HEK293 (cell line): ENCODE measurements at regions not wholly inside any gene's neighbourhood (a gene's known extent, or its start where the extent isn't known, plus 50 kb on each side); places are given as distances from the start of the nearest gene placed in this dataset.

Experiments used
- CTCF ChIA-PET: fragments of 350-600 bp; formaldehyde crosslinking; extraction: SDS; loops from one replicate; lab custom pipeline; 2021; ENCODE audit warnings: antibody characterized with exemption; lab: Yijun Ruan, JAX
- POLR2A ChIA-PET: fragments of 300-600 bp; formaldehyde crosslinking; extraction: SDS; loops from one replicate; lab custom pipeline; 2020; ENCODE audit warnings: antibody characterized with exemption, inconsistent platforms; lab: Yijun Ruan, JAX
- H3K27ac ChIP-seq: fragments of 200-500 bp; sonication (Bioruptor generic); 2 replicates; pipeline ENCODE4 v1.5.1; 2014; ENCODE audit warnings: low read depth, low read length, control low read depth, inconsistent platforms; ENCODE audit errors: extremely low read depth
- H3K36me3 ChIP-seq, 2 experiments: fragments of 200-500 bp in 1 of 2; sonication (Bioruptor generic) in 1 of 2; 1 replicate in 1 of 2; 2 replicates in 1 of 2; pipeline ENCODE4 v1.5.1; 2014 to 2017; ENCODE audit warnings: inconsistent platforms in 2 of 2, low read length in 2 of 2; ENCODE audit not compliant: control insufficient read depth in 2 of 2, insufficient read depth in 1 of 2
- H3K4me1 ChIP-seq: fragments of 200-500 bp; sonication (Bioruptor generic); 2 replicates; pipeline ENCODE4 v1.5.1; 2014; ENCODE audit warnings: mild to moderate bottlenecking, low read length, inconsistent platforms; ENCODE audit not compliant: control insufficient read depth, insufficient read depth
- H3K4me3 ChIP-seq: 2 replicates; pipeline ENCODE4 v1.5.1; 2011; ENCODE audit warnings: low read depth, mild to moderate bottlenecking, control low read depth, low read length, moderate library complexity
- H3K9me3 ChIP-seq: fragments of 200-500 bp; sonication (Bioruptor generic); 2 replicates; pipeline ENCODE4 v1.5.1; 2014; ENCODE audit warnings: low read depth, low read length, inconsistent platforms; ENCODE audit not compliant: control insufficient read depth, insufficient read depth
- BCL11A ChIP-seq: fragments of 450-650 bp; formaldehyde crosslinking; IDR thresholded peaks from 2 replicates; pipeline ENCODE4 v1.5.1; 2016; ENCODE audit warnings: low read depth, missing biosample characterization, missing genetic modification characterization
- BCL11B ChIP-seq: fragments of 450-650 bp; formaldehyde crosslinking; IDR thresholded peaks from 2 replicates; pipeline ENCODE4 v1.5.1; 2016; ENCODE audit warnings: low read depth, missing biosample characterization, missing genetic modification characterization
- PATZ1 ChIP-seq: fragments of 450-650 bp; formaldehyde crosslinking; IDR thresholded peaks from 2 replicates; pipeline ENCODE4 v1.5.1; 2016; ENCODE audit warnings: missing biosample characterization, missing genetic modification characterization
- PRDM4 ChIP-seq: fragments of 450-650 bp; formaldehyde crosslinking; IDR thresholded peaks from 2 replicates; pipeline ENCODE4 v1.5.1; 2017; ENCODE audit warnings: missing biosample characterization, missing genetic modification characterization
- RBAK ChIP-seq: fragments of 450-650 bp; formaldehyde crosslinking; IDR thresholded peaks from 2 replicates; pipeline ENCODE4 v1.5.1; 2016; ENCODE audit warnings: missing biosample characterization, missing genetic modification characterization
- SCRT1 ChIP-seq: fragments of 450-650 bp; formaldehyde crosslinking; IDR thresholded peaks from 2 replicates; pipeline ENCODE4 v1.5.1; 2016; ENCODE audit warnings: missing biosample characterization, missing genetic modification characterization, borderline replicate concordance
- TSHZ1 ChIP-seq: fragments of 450-650 bp; formaldehyde crosslinking; IDR thresholded peaks from 2 replicates; pipeline ENCODE4 v1.5.1; 2016; ENCODE audit warnings: missing biosample characterization, missing genetic modification characterization, borderline replicate concordance
- ZBTB11 ChIP-seq: fragments of 450-650 bp; formaldehyde crosslinking; conservative IDR thresholded peaks from 2 replicates; pipeline ENCODE4 v1.5.1; 2016; ENCODE audit warnings: low read depth, missing biosample characterization, missing genetic modification characterization
- ZBTB21 ChIP-seq: fragments of 450-650 bp; formaldehyde crosslinking; IDR thresholded peaks from 2 replicates; pipeline ENCODE4 v1.5.1; 2017; ENCODE audit warnings: missing biosample characterization, missing genetic modification characterization
- ZNF121 ChIP-seq: fragments of 450-650 bp; formaldehyde crosslinking; IDR thresholded peaks from 2 replicates; pipeline ENCODE4 v1.5.1; 2016; ENCODE audit warnings: missing biosample characterization, missing genetic modification characterization
- ZNF155 ChIP-seq: fragments of 450-650 bp; formaldehyde crosslinking; IDR thresholded peaks from 2 replicates; pipeline ENCODE4 v1.5.1; 2016; ENCODE audit warnings: missing biosample characterization, missing genetic modification characterization
- ZNF202 ChIP-seq: fragments of 450-650 bp; formaldehyde crosslinking; IDR thresholded peaks from 2 replicates; pipeline ENCODE4 v1.5.1; 2016; ENCODE audit warnings: missing biosample characterization, missing genetic modification characterization, borderline replicate concordance
- ZNF292 ChIP-seq: fragments of 450-650 bp; formaldehyde crosslinking; IDR thresholded peaks from 2 replicates; pipeline ENCODE4 v1.5.1; 2016; ENCODE audit warnings: low read depth, missing biosample characterization, missing genetic modification characterization, borderline replicate concordance
- ZNF302 ChIP-seq: fragments of 450-650 bp; formaldehyde crosslinking; IDR thresholded peaks from 2 replicates; pipeline ENCODE4 v1.5.1; 2016; ENCODE audit warnings: missing biosample characterization, missing genetic modification characterization, low read depth
- ZNF391 ChIP-seq: fragments of 450-650 bp; formaldehyde crosslinking; IDR thresholded peaks from 2 replicates; pipeline ENCODE4 v1.5.1; 2016; ENCODE audit warnings: low read depth, missing biosample characterization, missing genetic modification characterization, borderline replicate concordance
- ZNF473 ChIP-seq: fragments of 450-650 bp; formaldehyde crosslinking; IDR thresholded peaks from 2 replicates; pipeline ENCODE4 v1.5.1; 2017; ENCODE audit warnings: missing biosample characterization, missing genetic modification characterization
- ZNF530 ChIP-seq: fragments of 450-650 bp; formaldehyde crosslinking; IDR thresholded peaks from 2 replicates; pipeline ENCODE4 v1.5.1; 2016; ENCODE audit warnings: low read depth, missing biosample characterization, missing genetic modification characterization
- ZNF548 ChIP-seq: fragments of 450-650 bp; formaldehyde crosslinking; IDR thresholded peaks from 2 replicates; pipeline ENCODE4 v1.5.1; 2016; ENCODE audit warnings: missing biosample characterization, missing genetic modification characterization
- ZNF549 ChIP-seq: fragments of 450-650 bp; IDR thresholded peaks from 2 replicates; pipeline ENCODE4 v1.5.1; 2018; ENCODE audit warnings: missing biosample characterization, missing genetic modification characterization, mild to moderate bottlenecking, inconsistent platforms, moderate library complexity
- ZNF571 ChIP-seq: fragments of 450-650 bp; formaldehyde crosslinking; IDR thresholded peaks from 2 replicates; pipeline ENCODE4 v1.5.0; 2017; ENCODE audit warnings: missing biosample characterization, missing genetic modification characterization
- ZNF792 ChIP-seq: fragments of 450-650 bp; formaldehyde crosslinking; IDR thresholded peaks from 2 replicates; pipeline ENCODE4 v1.5.1; 2016; ENCODE audit warnings: missing biosample characterization, missing genetic modification characterization
- ZSCAN18 ChIP-seq: fragments of 450-650 bp; formaldehyde crosslinking; IDR thresholded peaks from 2 replicates; pipeline ENCODE4 v1.5.1; 2016; ENCODE audit warnings: missing biosample characterization, missing genetic modification characterization

- Histone ChIP-seq H3K4me3 (no peak overlapping the region), H3K36me3 (no peaks in the 10 kb centered on the region), H3K4me1 (no peaks in the 10 kb centered on the region), H3K27ac (no peak overlapping the region), H3K9me3 (no peaks in the 10 kb centered on the region)
- ChIA-PET POLR2A (no interaction called here), CTCF (no interaction called here)
- TF ChIP-seq ZNF792 (no peak), RBAK (no peak), ZNF302 (tag by site-specific recombination) (no peak), ZNF155 (tag by site-specific recombination) (no peak), ZNF549 (no peak), PRDM4 (tag by site-specific recombination) (no peak), ZNF530 (tag by site-specific recombination) (no peak), BCL11B (tag by site-specific recombination) (no peak), ZNF292 (tag by site-specific recombination) (no peak)
Measured at GRCh38 chr2:116955646-116956045, 858.8 kb upstream of the DDX18 start.

GRCh38 chr2:116975608-116976007, 838.9 kb upstream of the DDX18 start:
- ChIA-PET POLR2A (no interaction called here), CTCF (no interaction called here)
- Histone ChIP-seq H3K4me1 (no peaks in the 10 kb centered on the region), H3K36me3 (no peaks in the 10 kb centered on the region), H3K4me3 (no peak overlapping the region), H3K27ac (no peak overlapping the region), H3K9me3 (no peaks in the 10 kb centered on the region)
- TF ChIP-seq ZBTB11 (tag by site-specific recombination): no peak
- no peak for TF ChIP-seq ZNF571 (tag by site-specific recombination)
- TF ChIP-seq ZNF202: no peak
- no peak for TF ChIP-seq ZNF121 (tag by site-specific recombination)
- TF ChIP-seq ZSCAN18 (tag by site-specific recombination): no peak
- no peak for TF ChIP-seq ZNF473 (tag by site-specific recombination)
- no peak for TF ChIP-seq ZBTB21
- no peak for TF ChIP-seq ZNF391 (tag by site-specific recombination)
- no peak for TF ChIP-seq PATZ1
- TF ChIP-seq SCRT1 (tag by site-specific recombination): no peak
- TF ChIP-seq ZNF548 (tag by site-specific recombination): no peak
- no peak for TF ChIP-seq TSHZ1 (tag by site-specific recombination)
- TF ChIP-seq BCL11A (tag by site-specific recombination): no peak
